Choroid plexus epithelial cell (primary cell): ENCODE measurements at regions not wholly inside any gene's neighbourhood (a gene's known extent, or its start where the extent isn't known, plus 50 kb on each side); places are given as distances from the start of the nearest gene placed in this dataset.

Experiments used
- DNase-seq: peaks from one replicate; pipeline ENCODE4 v3.0.0-alpha.2; 2010; ENCODE audit warnings: low read depth
- H3K4me3 ChIP-seq: 2 replicates; pipeline ENCODE4 v1.5.1; 2011; ENCODE audit warnings: low read depth, mild to moderate bottlenecking, control low read depth, low read length, moderate library complexity
- CTCF ChIP-seq: conservative IDR thresholded peaks from 2 replicates; pipeline ENCODE4 v1.5.1; 2011; ENCODE audit warnings: low read depth, mild to moderate bottlenecking, control low read depth, inconsistent platforms, low read length, moderate library complexity

GRCh38 chr1:81197591-81197990 is 603.1 kb upstream of the ADGRL2 start:
- no peak for DNase-seq
- no peak overlapping the region for H3K4me3 ChIP-seq
- TF ChIP-seq CTCF, result no peak

- TF ChIP-seq CTCF, result no peak
- no peak overlapping the region for H3K4me3 ChIP-seq
- no peak for DNase-seq
Observed at GRCh38 chr1:81192647-81193642, 607.8 kb upstream of the ADGRL2 start.

GRCh38 chr1:81190003-81190402 is 610.7 kb upstream of the ADGRL2 start:
- DNase-seq, result no peak
- H3K4me3 ChIP-seq, result no peak overlapping the region
- TF ChIP-seq CTCF, result no peak

GRCh38 chr1:81187635-81188034 is 613.1 kb upstream of the ADGRL2 start:
- H3K4me3 ChIP-seq, result no peak overlapping the region
- TF ChIP-seq CTCF, result no peak
- no peak for DNase-seq

GRCh38 chr1:81186261-81186660 is 614.5 kb upstream of the ADGRL2 start:
- TF ChIP-seq CTCF, result no peak
- no peak overlapping the region for H3K4me3 ChIP-seq
- no peak for DNase-seq

- no peak for TF ChIP-seq CTCF
- no peak overlapping the region for H3K4me3 ChIP-seq
- no peak for DNase-seq
Observed at GRCh38 chr1:81183553-81183952, 617.2 kb upstream of the ADGRL2 start.

GRCh38 chr1:81183051-81183450 is 617.7 kb upstream of the ADGRL2 start:
- TF ChIP-seq CTCF, result no peak
- DNase-seq, result no peak

More at GRCh38 chr1:81183051-81183450, 617.7 kb upstream of the ADGRL2 start:
- H3K4me3 ChIP-seq, result no peak overlapping the region
